Aorta (tissue), 5 donors: ENCODE measurements at regions not wholly inside any gene's neighbourhood (a gene's known extent, or its start where the extent isn't known, plus 50 kb on each side); places are given as distances from the start of the nearest gene placed in this dataset.
"Not testable (repeated sequence)": the region's sequence is repeated elsewhere in the genome, so short reads cannot be mapped to it uniquely, and the experiment has no call there.

Experiments used
- ATAC-seq: fragments of 200-7000 bp; cut with Tn5 transposase; one replicate; pipeline ENCODE4 v1.9.1; 2022; ENCODE audit warnings: moderate library complexity; ENCODE audit not compliant: low FRiP score
- DNase-seq, 2 donors: peaks; one replicate each; pipeline ENCODE4 v3.0.0-alpha.2; 2020
- H3K27ac ChIP-seq, 2 donors: one replicate each; pipeline ENCODE4 v1.5.1; 2013; ENCODE audit warnings: low read length in 2 of 2, mild to moderate bottlenecking in 2 of 2, moderate library complexity in 2 of 2, control low read depth in 1 of 2, inconsistent platforms in 1 of 2, low read depth in 1 of 2
- H3K27me3 ChIP-seq, 2 donors: one replicate each; pipeline ENCODE4 v1.6.1; 2013; ENCODE audit warnings: control low read depth in 1 of 2, low read length in 1 of 2, mild to moderate bottlenecking in 1 of 2, moderate library complexity in 1 of 2; ENCODE audit not compliant: insufficient read depth in 2 of 2, control insufficient read depth in 1 of 2
- H3K36me3 ChIP-seq, 2 donors: one replicate each; pipeline ENCODE4 v1.6.1; 2013; ENCODE audit warnings: control low read depth in 1 of 2, low read length in 1 of 2, mild to moderate bottlenecking in 1 of 2; ENCODE audit not compliant: insufficient read depth in 2 of 2, control insufficient read depth in 1 of 2
- H3K4me1 ChIP-seq, 2 donors: one replicate each; pipeline ENCODE4 v1.6.1; 2013; ENCODE audit warnings: low read length in 2 of 2, control low read depth in 1 of 2, mild to moderate bottlenecking in 1 of 2, moderate library complexity in 1 of 2; ENCODE audit not compliant: insufficient read depth in 2 of 2, control insufficient read depth in 1 of 2
- H3K4me3 ChIP-seq, 2 donors: one replicate each; pipeline ENCODE4 v1.5.1; 2013; ENCODE audit warnings: low read length in 2 of 2, control low read depth in 1 of 2, mild to moderate bottlenecking in 1 of 2
- H3K9me3 ChIP-seq: one replicate; pipeline ENCODE4 v1.6.1; 2013; ENCODE audit warnings: mild to moderate bottlenecking, low read length; ENCODE audit not compliant: control insufficient read depth
- WGBS, 2 donors: extraction: QIAGEN DNeasy Blood & Tissue Kit; methylation state at CpG; one replicate each; pipeline ENCODE4 v1.1.7; 2013; 5-methylcytosine and 5-hydroxymethylcytosine counted together
- intact Hi-C, 2 donors: fragments of 100-400 bp; cut with DNase I; formaldehyde crosslinking; loops; one replicate each; pipeline versions ENCODE4 v1.14.2 to v1.15.0; 2022
- donor health status: healthy with polysubstance abuse.
- donor health status: Bipolar disorder and iron deficiency.
- donor health status: DM: no; HTN: no; CAD: no.
- donor health status: DM: no; HTN: no; CAD: no.
- donor health status: DM: yes; HTN: yes; CAD: no.

- 31 to 38% methylated on average over 2 of the region's 2 CpGs for WGBS, 2 donors
- H3K9me3 ChIP-seq, result no peaks in the 10 kb centered on the region
- H3K4me3 ChIP-seq, result no peak overlapping the region
- no peaks in the 10 kb centered on the region for H3K27me3 ChIP-seq
- H3K27ac ChIP-seq, result no peak overlapping the region
- H3K36me3 ChIP-seq, result no peaks in the 10 kb centered on the region
- no peak for ATAC-seq
- DNase-seq, result no peak
- H3K4me1 ChIP-seq, result no peaks in the 10 kb centered on the region
- intact Hi-C loops, result no loop called here
Measured at GRCh38 chr9:28135549-28135948, 562.3 kb upstream of the C9orf72 start.

- WGBS, 2 donors, result 68 to 73% methylated on average over 2 of the region's 2 CpGs
- no peak overlapping the region for H3K4me3 ChIP-seq
- no peaks in the 10 kb centered on the region for H3K4me1 ChIP-seq
- DNase-seq (no peak), ATAC-seq (no peak)
- intact Hi-C loops, result no loop called here
- no peak overlapping the region for H3K27ac ChIP-seq
- H3K9me3 ChIP-seq, result no peaks in the 10 kb centered on the region
- no peaks in the 10 kb centered on the region for H3K36me3 ChIP-seq
- no peaks in the 10 kb centered on the region for H3K27me3 ChIP-seq
Measured at GRCh38 chr9:28136113-28136512, 562.8 kb upstream of the C9orf72 start.

DNA sequence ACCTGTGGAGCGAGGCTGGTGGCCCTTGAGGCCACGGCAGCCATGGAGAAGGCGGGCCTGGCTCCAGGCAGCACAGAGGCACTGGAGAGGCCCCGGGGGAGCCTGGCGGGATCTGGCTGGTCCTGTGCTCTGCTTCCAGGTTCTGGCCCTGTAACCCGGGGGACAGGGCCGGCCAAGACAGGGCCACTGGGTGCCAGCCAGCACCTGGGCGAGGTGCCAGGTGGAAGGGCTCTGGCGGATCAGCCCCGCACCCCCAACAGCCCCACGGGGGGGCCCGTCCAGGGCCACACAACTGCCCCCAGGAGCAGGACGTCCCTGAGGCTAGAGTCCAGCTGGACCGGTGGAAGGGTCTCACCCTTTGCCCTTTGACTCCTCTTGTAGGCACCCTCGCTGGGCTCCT is 574.1 kb upstream of the C9orf72 start:
- H3K36me3 ChIP-seq, DNase-seq, H3K9me3 ChIP-seq, ATAC-seq, H3K4me3 ChIP-seq, H3K4me1 ChIP-seq, H3K27ac ChIP-seq, H3K27me3 ChIP-seq, intact Hi-C loops: not testable (repeated sequence)
- WGBS, 2 donors, result 85 to 90% methylated on average over 7 to 14 of the region's 15 CpGs

DNA sequence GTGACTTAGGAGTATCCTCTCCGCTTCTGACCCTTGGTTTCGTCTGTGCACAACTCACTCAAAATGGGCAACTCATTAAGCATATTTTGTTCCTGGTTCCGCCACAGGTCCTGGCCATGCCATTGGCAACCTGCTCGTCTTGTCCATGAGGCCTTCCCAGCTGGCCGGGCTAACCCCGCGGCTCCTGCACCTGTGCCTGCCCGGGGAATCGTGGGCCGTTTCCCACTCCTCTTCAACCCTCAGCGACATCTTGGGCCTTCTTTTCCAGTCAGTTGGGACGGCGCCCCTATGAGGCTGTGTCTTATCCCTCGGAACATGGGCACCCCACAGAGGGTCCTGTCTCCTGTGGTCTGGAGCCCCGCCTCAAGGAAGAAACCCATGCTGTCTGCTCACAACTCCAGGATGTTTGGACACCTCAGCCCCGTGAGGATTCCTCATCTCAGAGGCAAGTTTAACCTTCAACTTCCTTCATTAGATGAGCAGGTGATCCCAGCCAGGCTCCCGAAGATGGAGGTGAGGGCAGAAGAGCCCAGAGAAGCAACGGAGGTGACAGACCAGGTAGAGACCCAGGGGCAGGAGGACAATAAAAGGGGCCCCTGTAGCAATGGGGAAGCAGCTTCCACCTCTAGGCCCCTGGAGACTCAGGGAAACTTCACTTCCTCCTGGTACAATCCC is 574.8 kb upstream of the C9orf72 start:
- ATAC-seq, DNase-seq, H3K27me3 ChIP-seq, H3K9me3 ChIP-seq, H3K4me3 ChIP-seq, H3K4me1 ChIP-seq, H3K27ac ChIP-seq, intact Hi-C loops, H3K36me3 ChIP-seq: not testable (repeated sequence)
- WGBS, 2 donors, result 89 to 95% methylated on average over 16 to 18 of the region's 18 CpGs

- intact Hi-C loops, result loop anchor here in 1 of 2 donors (10.0 kb wide), 1 partner anchor 55 kb away; no protein-coding TSS in a partner anchor
- H3K9me3 ChIP-seq, ATAC-seq, H3K27ac ChIP-seq, H3K27me3 ChIP-seq, H3K4me3 ChIP-seq, DNase-seq, H3K36me3 ChIP-seq, H3K4me1 ChIP-seq: not testable (repeated sequence)
- WGBS, 2 donors, result 90 to 92% methylated on average over 32 to 36 of the region's 36 CpGs
Measured at GRCh38 chr9:28149361-28150050, 576.2 kb upstream of the C9orf72 start.

DNA sequence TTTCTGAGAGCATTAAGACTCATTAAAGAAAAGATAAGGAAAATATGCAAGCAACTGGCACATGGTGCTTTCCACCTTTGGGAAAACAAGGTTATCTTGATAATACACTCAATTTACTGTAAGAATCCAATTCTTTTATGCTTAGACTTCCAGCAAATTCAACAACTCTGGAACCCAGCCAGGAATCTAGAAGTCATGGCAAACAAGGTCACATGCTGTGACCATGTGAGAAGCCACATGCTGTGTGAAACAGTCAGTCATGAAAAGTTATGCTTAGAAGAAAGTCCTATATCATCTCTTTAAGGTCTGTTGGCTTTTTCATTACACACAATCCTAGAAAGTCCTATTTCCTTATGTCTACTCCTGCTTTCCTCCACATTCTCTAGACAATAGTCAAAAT is 581.8 kb upstream of the C9orf72 start:
- Histone ChIP-seq H3K27ac (no peak overlapping the region), H3K4me1 (no peaks in the 10 kb centered on the region), H3K36me3 (no peaks in the 10 kb centered on the region), H3K27me3 (no peaks in the 10 kb centered on the region), H3K9me3 (peaks cover 2% of the 10 kb centered on the region), H3K4me3 (no peak overlapping the region)
- DNase-seq (no peak), ATAC-seq (no peak)
- intact Hi-C loops, result loop anchor here (2.0 to 10.0 kb wide), 2 partner anchors 20 to 60 kb away; no protein-coding TSS in a partner anchor

DNA sequence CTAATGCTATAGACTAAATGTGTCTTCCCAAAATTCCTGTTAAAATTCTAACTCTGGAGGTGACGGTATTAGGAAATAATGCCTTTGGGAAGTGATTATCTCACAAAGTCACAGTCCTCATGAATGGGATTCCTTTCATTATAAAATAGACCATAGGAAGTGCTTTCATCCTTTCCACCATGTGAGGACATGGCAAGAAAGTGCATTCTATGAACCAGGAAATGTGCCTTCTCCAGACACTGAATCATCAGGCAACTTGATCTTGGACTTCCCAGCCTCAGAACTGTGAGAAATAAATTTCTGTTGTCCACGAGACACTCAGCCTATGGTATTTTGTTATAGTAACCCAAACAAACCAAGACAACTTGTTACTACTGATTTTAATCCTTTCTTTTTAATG is 582.4 kb upstream of the C9orf72 start:
- intact Hi-C loops, result loop anchor here (2.0 to 10.0 kb wide), 2 partner anchors 19 to 61 kb away; no protein-coding TSS in a partner anchor

DNA sequence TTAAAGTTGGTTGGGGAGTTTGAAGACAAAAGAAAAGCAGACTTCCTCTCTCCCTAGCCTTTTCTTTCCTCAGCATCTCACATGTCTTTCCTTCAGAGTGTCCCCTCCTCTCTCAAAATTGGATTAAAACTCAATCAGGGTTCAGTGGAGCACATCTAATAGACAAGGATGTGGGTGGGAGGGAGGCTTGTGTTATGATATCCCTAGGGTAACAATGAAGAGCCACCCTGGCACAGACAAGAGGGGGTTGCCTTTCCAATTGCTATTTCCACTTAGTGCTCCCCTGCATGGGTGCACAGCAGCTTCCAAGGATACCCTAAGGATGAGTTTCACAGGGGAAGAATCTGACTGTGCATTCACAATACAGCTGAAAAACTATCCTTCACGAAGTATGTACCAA is 585.2 kb upstream of the C9orf72 start:
- intact Hi-C loops, result loop anchor here in 1 of 2 donors (10.0 kb wide), 1 partner anchor 64 kb away; no protein-coding TSS in a partner anchor
- Histone ChIP-seq H3K9me3 (peaks cover 2% of the 10 kb centered on the region), H3K4me1 (no peaks in the 10 kb centered on the region), H3K4me3 (no peak overlapping the region), H3K27me3 (no peaks in the 10 kb centered on the region), H3K27ac (no peak overlapping the region), H3K36me3 (no peaks in the 10 kb centered on the region)
- DNase-seq (no peak), ATAC-seq (no peak)
- WGBS, 2 donors, result 86 to 88% methylated on average over 1 of the region's 1 CpG

More for the DNA sequence above, 582.4 kb upstream of the C9orf72 start:
- Histone ChIP-seq H3K36me3 (no peaks in the 10 kb centered on the region), H3K27ac (no peak overlapping the region), H3K27me3 (no peaks in the 10 kb centered on the region), H3K9me3 (peaks cover 2% of the 10 kb centered on the region), H3K4me3 (no peak overlapping the region), H3K4me1 (no peaks in the 10 kb centered on the region)
- WGBS, 2 donors, result 53 to 62% methylated on average over 2 of the region's 2 CpGs
- ATAC-seq (no peak), DNase-seq (no peak)

GRCh38 chr9:28163619-28164018 is 590.3 kb upstream of the C9orf72 start:
- DNase-seq (no peak), ATAC-seq (no peak)
- Histone ChIP-seq H3K27me3 (no peaks in the 10 kb centered on the region), H3K4me3 (no peak overlapping the region), H3K27ac (no peak overlapping the region), H3K4me1 (no peaks in the 10 kb centered on the region), H3K36me3 (no peaks in the 10 kb centered on the region), H3K9me3 (no peaks in the 10 kb centered on the region)
- WGBS, 2 donors, result 83 to 85% methylated on average over 3 of the region's 3 CpGs
- intact Hi-C loops, result no loop called here
